HG03469 (cell line): ENCODE measurements at regions not wholly inside any gene's neighbourhood (a gene's known extent, or its start where the extent isn't known, plus 50 kb on each side); places are given as distances from the start of the nearest gene placed in this dataset.
"Not testable (repeated sequence)": the region's sequence is repeated elsewhere in the genome, so short reads cannot be mapped to it uniquely, and the experiment has no call there.

ENCODE experiments used
- ATAC-seq: cut with Tn5 transposase; IDR thresholded peaks from one replicate; pipeline ENCODE4 v1.9.1; 2021; ENCODE audit warnings: mild to moderate bottlenecking, moderate library complexity, moderate number of reproducible peaks; ENCODE audit not compliant: unreplicated experiment

- ATAC-seq = no peak
Measured at GRCh38 chr10:76621886-76622620, 1015.6 kb downstream of the KCNMA1 start.

GRCh38 chr10:76618641-76619040, 1019.0 kb downstream of the KCNMA1 start:
- no peak for ATAC-seq

GRCh38 chr10:76618171-76618570, 1019.4 kb downstream of the KCNMA1 start:
- no peak for ATAC-seq

- ATAC-seq = not testable (repeated sequence)
Measured at GRCh38 chr10:76616666-76617065, 1020.9 kb downstream of the KCNMA1 start.

- no peak for ATAC-seq
Measured at GRCh38 chr10:76615049-76615448, 1022.6 kb downstream of the KCNMA1 start.
